Loucy (cell line): ENCODE measurements at regions not wholly inside any gene's neighbourhood (a gene's known extent, or its start where the extent isn't known, plus 50 kb on each side); places are given as distances from the start of the nearest gene placed in this dataset.

Source experiments
- H2AFZ ChIP-seq: fragments of 200-600 bp; sonication (generic); 2 replicates; pipeline ENCODE4 v1.6.0; 2016; ENCODE audit warnings: antibody characterized with exemption, mild to moderate bottlenecking, low read length, moderate library complexity
- H3F3A ChIP-seq: fragments of 200-600 bp; 2 replicates; pipeline ENCODE4 v1.6.0; 2016; ENCODE audit warnings: antibody characterized with exemption, low read depth, mild to moderate bottlenecking
- H3K27me3 ChIP-seq: fragments of 200-600 bp; sonication (generic); 2 replicates; pipeline ENCODE4 v1.6.1; 2014; ENCODE audit warnings: low read length, mild to moderate bottlenecking; ENCODE audit not compliant: insufficient read depth, poor library complexity, severe bottlenecking
- H3K36me3 ChIP-seq: fragments of 200-600 bp; sonication (generic); 2 replicates; pipeline ENCODE4 v1.6.1; 2016; ENCODE audit warnings: low read length; ENCODE audit not compliant: insufficient read depth
- H3K4me1 ChIP-seq: fragments of 200-600 bp; sonication (generic); 2 replicates; pipeline ENCODE4 v1.5.1; 2014; ENCODE audit warnings: low read length, mild to moderate bottlenecking; ENCODE audit not compliant: insufficient read depth, poor library complexity, severe bottlenecking
- H3K4me2 ChIP-seq: fragments of 200-600 bp; sonication (generic); 2 replicates; pipeline ENCODE4 v1.6.0; 2014; ENCODE audit warnings: antibody characterized with exemption, low read length, low read depth, mild to moderate bottlenecking; ENCODE audit not compliant: poor library complexity, severe bottlenecking
- H3K4me3 ChIP-seq: fragments of 200-600 bp; sonication (generic); 2 replicates; pipeline ENCODE4 v1.5.1; 2014; ENCODE audit warnings: low read length, mild to moderate bottlenecking, mixed read lengths; ENCODE audit not compliant: poor library complexity, severe bottlenecking
- H3K79me2 ChIP-seq: fragments of 200-600 bp; sonication (generic); 2 replicates; pipeline ENCODE4 v1.6.1; 2014; ENCODE audit warnings: low read length; ENCODE audit not compliant: insufficient read depth
- H3K9ac ChIP-seq: fragments of 200-600 bp; sonication (generic); 2 replicates; pipeline ENCODE4 v1.6.0; 2014; ENCODE audit warnings: mild to moderate bottlenecking, low read depth, low read length, moderate library complexity; ENCODE audit not compliant: poor library complexity, severe bottlenecking
- H3K9me2 ChIP-seq: fragments of 200-600 bp; sonication (generic); replicated peaks from 2 replicates; pipeline ENCODE4 v1.6.1; 2016; ENCODE audit warnings: low read depth, low read length, mixed read lengths
- H3K9me3 ChIP-seq: fragments of 200-600 bp; sonication (generic); 2 replicates; pipeline ENCODE4 v1.6.1; 2014; ENCODE audit warnings: mild to moderate bottlenecking, antibody characterized with exemption, low read length, low read depth; ENCODE audit not compliant: insufficient read depth
- H4K20me1 ChIP-seq: fragments of 200-600 bp; sonication (generic); 2 replicates; pipeline ENCODE4 v1.6.0; 2014; ENCODE audit warnings: antibody characterized with exemption, low read length, mild to moderate bottlenecking; ENCODE audit not compliant: insufficient read depth, poor library complexity, severe bottlenecking
- CTCF ChIP-seq: fragments of 200-600 bp; sonication (generic); conservative IDR thresholded peaks from 2 replicates; pipeline ENCODE4 v1.5.1; 2014; ENCODE audit warnings: mild to moderate bottlenecking, antibody characterized with exemption, low read length
- EZH2phosphoT487 ChIP-seq: fragments of 200-600 bp; IDR thresholded peaks from 2 replicates; pipeline ENCODE4 v1.6.1; 2018; ENCODE audit warnings: antibody characterized with exemption, mild to moderate bottlenecking, moderate library complexity, borderline replicate concordance

- H3K36me3 ChIP-seq: no peaks in the 10 kb centered on the region
- H3K9me3 ChIP-seq: no peaks in the 10 kb centered on the region
- no peaks in the 10 kb centered on the region for H3K4me1 ChIP-seq
- no peaks in the 10 kb centered on the region for H3K27me3 ChIP-seq
- H3K4me3 ChIP-seq: no peak overlapping the region
- H3K9me2 ChIP-seq: no peaks in the 10 kb centered on the region
- H4K20me1 ChIP-seq: no peaks in the 10 kb centered on the region
- H3K9ac ChIP-seq: no peak overlapping the region
- TF ChIP-seq CTCF (no peak), EZH2phosphoT487 (no peak)
- H2AFZ ChIP-seq: no peak overlapping the region
- H3K4me2 ChIP-seq: no peak overlapping the region
- H3K79me2 ChIP-seq: no peaks in the 10 kb centered on the region
- no peaks in the 10 kb centered on the region for H3F3A ChIP-seq
These were observed 337.7 kb downstream of the DYSF start for GRCh38 chr2:71791061-71791450.

- H3K79me2 ChIP-seq: no peaks in the 10 kb centered on the region
- no peaks in the 10 kb centered on the region for H4K20me1 ChIP-seq
- H2AFZ ChIP-seq: no peak overlapping the region
- no peaks in the 10 kb centered on the region for H3K9me2 ChIP-seq
- H3K4me2 ChIP-seq: no peak overlapping the region
- no peaks in the 10 kb centered on the region for H3K36me3 ChIP-seq
- H3K27me3 ChIP-seq: no peaks in the 10 kb centered on the region
- no peak overlapping the region for H3K4me3 ChIP-seq
- no peaks in the 10 kb centered on the region for H3F3A ChIP-seq
- no peak for TF ChIP-seq EZH2phosphoT487
- TF ChIP-seq CTCF: no peak
- H3K9me3 ChIP-seq: no peaks in the 10 kb centered on the region
- no peaks in the 10 kb centered on the region for H3K4me1 ChIP-seq
- no peak overlapping the region for H3K9ac ChIP-seq
These were observed 337.1 kb downstream of the DYSF start for GRCh38 chr2:71790226-71791060.

DNA sequence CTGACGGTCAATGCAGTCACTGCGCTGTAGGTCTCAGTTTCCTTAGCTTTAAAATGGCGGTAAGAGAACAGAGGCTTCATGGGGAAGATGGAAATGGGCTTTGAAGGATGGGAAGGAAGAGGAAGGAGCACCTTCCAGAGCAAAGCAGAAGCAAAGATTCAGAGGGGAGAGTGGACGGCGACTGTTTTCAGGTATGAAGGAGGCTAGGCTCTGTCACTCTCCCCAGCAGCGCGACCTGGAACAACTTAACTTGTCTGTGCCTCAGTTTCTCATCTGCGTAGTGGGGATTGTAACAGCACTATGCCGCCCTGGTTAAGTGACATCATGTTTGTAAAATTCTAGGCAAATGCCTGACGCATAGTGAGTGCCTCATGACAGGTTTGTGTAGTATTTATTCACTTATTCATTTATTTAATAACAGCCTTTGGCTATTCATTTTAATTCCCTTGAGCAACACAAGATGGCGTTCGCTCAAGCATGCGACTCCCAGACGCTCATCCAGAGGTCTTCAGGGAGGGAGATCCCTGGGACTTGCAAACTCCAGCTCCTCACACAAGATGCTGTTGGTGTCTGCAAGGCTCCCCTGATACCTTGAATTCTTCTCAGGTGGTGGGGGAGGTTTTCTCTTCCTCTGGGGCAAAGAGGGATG lies 336.3 kb downstream of the DYSF start:
- no peaks in the 10 kb centered on the region for H3F3A ChIP-seq
- H3K9me2 ChIP-seq: no peaks in the 10 kb centered on the region
- no peak for TF ChIP-seq CTCF
- no peak for TF ChIP-seq EZH2phosphoT487
- H3K4me3 ChIP-seq: no peak overlapping the region
- H3K9me3 ChIP-seq: no peaks in the 10 kb centered on the region
- no peak overlapping the region for H3K4me2 ChIP-seq
- H3K79me2 ChIP-seq: no peaks in the 10 kb centered on the region
- H3K4me1 ChIP-seq: no peaks in the 10 kb centered on the region
- H4K20me1 ChIP-seq: no peaks in the 10 kb centered on the region
- no peaks in the 10 kb centered on the region for H3K27me3 ChIP-seq
- H2AFZ ChIP-seq: no peak overlapping the region
- H3K9ac ChIP-seq: no peak overlapping the region
- H3K36me3 ChIP-seq: no peaks in the 10 kb centered on the region
